GM18498 (cell line): ENCODE measurements at regions not wholly inside any gene's neighbourhood (a gene's known extent, or its start where the extent isn't known, plus 50 kb on each side); places are given as distances from the start of the nearest gene placed in this dataset.
"Not testable (repeated sequence)": the region's sequence is repeated elsewhere in the genome, so short reads cannot be mapped to it uniquely, and the experiment has no call there.

Source experiments
- ATAC-seq: cut with Tn5 transposase; IDR thresholded peaks from one replicate; pipeline ENCODE4 v1.9.1; 2021; ENCODE audit warnings: mild to moderate bottlenecking, moderate library complexity; ENCODE audit not compliant: unreplicated experiment

DNA sequence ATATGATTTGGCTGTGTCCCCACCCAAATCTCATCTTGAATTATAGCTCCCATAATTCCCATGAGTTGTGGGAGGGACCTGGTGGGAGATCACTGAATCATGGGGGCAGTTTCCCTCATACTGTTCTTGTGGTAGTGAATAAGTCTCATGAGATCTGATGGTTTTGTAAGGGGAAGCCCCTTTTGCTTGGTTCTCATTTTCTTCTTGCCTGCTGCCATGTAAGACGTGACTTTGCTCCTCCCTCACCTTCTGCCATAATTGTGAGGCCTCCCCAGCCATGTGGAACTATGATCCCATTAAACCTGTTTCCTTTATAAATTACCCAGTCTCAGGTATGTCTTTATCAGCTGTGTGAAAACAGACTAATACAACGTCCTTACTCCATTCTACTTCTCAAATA is 108.5 kb upstream of the SCAF8 start:
- ATAC-seq = not testable (repeated sequence)

DNA sequence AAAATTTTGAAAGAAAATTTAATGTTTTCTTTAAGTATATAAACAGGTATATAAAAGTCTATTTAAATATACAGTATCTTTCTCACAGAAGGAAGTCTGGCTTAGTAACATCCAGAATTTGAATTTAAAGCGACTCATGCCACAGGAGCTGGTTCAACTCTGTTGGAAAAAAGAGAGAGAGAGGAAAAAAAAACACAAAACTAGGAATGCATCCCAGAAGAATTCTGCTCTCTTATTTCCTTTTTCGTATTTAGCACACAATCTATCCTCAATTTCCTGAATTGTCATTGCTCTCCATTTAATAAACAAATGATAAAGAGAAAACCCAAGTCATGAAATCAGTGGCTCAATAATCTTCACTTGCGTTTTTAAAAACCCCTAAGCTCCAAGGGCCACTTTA is 107.5 kb upstream of the SCAF8 start:
- ATAC-seq = no peak

DNA sequence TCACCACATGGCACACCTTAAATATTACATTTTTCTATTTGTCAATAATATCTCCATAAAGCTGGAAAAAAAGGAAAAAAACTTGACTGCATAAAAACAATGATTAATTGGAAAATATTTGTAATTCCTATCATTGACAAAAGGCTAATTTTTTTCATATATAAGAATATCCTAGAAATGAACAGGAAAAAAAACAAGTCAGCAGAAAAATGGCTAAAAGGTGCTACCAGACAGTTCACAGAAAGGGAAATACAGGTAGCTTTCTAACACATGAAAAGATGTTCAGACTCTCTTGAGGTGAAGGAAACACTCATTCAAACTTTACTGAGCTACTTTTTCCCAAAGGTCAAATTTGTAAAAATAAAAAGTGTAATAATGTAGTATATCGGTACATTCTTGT is 104.1 kb upstream of the SCAF8 start:
- no peak for ATAC-seq

DNA sequence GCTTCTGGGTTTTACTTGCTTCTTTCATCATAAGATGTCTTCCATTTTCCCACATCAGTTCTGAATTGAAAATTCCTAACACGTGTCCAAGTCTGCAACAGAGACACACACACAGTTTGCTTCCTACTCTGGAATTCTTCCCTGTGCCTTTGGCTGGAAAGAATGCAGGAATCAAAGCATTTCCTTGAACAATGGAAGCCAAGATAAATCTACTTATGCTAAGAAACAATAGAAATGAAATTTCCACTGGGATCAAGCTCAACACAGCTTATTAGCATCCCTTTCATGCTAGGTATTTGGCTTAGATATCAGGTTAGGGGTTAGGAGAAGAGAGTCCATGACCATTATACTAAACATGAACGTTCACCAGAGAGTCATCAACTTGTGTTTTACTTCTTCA is 101.1 kb upstream of the SCAF8 start:
- no peak for ATAC-seq

- no peak for ATAC-seq
Observed at GRCh38 chr6:154637392-154637791, 95.8 kb upstream of the SCAF8 start.

- no peak for ATAC-seq
Observed at GRCh38 chr6:154638369-154638768, 94.8 kb upstream of the SCAF8 start.

- ATAC-seq = not testable (repeated sequence)
Observed at GRCh38 chr6:154639196-154639595, 94.0 kb upstream of the SCAF8 start.

DNA sequence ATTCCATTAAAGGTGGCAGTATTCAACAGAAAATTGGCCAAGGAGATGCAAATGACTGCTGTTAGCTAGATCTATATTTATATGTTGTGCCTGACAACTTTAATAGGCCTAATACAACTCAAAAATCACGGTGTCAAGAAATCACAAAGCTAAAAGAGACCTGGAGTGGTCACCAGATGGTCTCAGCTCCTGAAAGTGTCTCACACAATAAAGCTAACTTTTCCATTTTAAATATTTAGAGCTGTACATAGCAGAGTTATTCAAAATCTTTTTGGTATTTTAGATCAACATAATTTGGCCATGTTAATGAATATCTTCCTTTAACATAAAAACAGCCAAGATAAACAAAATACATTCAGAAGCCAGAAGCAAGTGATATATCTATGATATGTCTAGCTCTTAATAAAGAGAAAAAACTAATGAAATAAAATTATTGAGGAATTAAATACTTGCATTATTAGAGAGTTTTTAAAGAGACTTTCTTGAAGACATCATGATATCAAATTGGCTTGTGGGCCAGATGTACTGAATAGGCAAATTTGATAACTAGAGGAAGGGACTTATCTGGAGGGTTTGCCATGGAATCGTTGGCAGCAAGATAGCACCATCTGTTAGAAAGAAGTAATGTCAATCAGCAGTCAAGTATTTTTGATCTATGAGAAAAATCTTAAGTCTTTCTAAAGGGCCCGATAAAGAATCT is 84.9 kb upstream of the SCAF8 start:
- ATAC-seq = no peak

GRCh38 chr6:154648888-154649205 is 84.4 kb upstream of the SCAF8 start:
- no peak for ATAC-seq

- no peak for ATAC-seq
Observed at GRCh38 chr6:154649721-154650120, 83.5 kb upstream of the SCAF8 start.

GRCh38 chr6:154650351-154650750 is 82.9 kb upstream of the SCAF8 start:
- ATAC-seq = no peak

DNA sequence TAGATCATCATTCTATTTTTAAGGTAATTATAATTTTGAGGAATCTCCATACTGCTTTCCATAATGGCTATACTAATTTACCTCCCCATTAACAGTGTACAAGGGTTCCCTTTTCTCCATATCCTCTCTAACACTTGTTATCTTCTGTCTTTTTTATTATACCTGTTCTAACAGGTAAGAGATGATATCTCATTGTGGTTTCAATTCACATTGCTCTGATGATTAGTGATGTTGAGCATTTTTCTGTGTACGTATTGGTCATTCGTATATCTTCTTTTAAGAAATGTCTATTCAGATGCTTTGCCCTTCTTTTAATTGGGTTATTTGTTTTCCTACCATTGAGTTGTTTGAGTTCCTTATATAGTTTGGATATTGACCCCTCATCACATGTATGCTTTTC is 81.6 kb upstream of the SCAF8 start:
- no peak for ATAC-seq

- no peak for ATAC-seq
Observed at GRCh38 chr6:154653385-154653784, 79.8 kb upstream of the SCAF8 start.

GRCh38 chr6:154653853-154654252 is 79.4 kb upstream of the SCAF8 start:
- no peak for ATAC-seq

GRCh38 chr6:154656660-154657059 is 76.6 kb upstream of the SCAF8 start:
- ATAC-seq = no peak

GRCh38 chr6:154661768-154662167 is 71.4 kb upstream of the SCAF8 start:
- ATAC-seq = no peak

DNA sequence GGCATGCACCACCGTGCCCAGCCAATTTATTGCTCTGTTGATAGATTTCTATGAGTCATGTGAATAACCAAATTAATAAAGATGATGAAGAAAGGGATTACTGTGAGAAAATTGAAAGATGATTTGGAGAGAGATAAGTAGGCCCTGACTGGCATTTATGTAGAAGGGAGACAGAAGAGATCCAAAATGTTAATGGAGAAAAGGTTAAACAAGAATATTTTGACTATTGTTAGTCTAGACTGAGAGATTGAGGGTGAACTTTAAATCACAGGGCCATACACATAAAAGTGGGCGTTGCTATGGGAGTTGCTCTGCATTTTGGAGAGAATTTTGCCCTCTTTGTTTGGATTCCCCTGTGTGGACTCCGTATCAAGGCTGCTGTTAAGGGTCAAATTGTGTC is 68.9 kb upstream of the SCAF8 start:
- no peak for ATAC-seq

DNA sequence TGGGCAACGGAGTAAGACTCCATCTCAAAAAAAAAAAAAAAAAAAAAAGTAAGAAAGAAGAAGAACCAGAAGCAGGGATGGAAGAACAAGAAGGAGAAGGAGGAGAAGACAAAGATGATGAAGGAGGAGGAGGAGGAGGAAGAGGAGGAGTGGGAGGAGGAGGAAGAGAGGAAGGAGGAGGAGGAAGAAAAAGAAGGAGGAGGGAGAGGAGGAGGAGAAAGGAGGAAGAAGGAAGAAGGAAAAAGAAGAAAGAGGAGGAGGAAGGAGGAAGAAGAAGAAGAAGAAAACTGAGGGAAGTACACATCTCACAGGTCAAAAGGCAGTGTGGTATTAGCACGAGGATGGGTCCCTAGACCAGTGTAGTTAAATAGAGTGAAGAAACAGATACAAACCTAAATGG is 65.1 kb upstream of the SCAF8 start:
- no peak for ATAC-seq

DNA sequence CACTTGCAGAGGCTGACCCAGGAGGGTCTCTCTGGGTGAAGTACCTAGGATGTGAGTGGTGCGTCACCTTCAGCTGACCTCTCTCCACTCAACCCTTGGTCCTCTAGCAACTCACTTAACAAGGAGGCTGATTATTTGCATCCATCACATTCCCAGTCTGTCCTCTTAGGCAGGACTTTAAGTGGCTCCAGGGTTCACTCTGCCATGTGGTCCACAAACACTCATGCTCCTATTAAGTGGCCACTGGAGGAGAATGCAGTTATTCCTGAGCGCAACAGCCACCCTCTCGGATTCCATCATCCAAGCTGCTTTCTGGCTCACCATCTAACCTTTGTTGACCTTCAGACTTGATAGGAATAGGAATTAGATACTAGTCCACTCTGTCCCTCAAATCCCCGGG is 61.1 kb upstream of the SCAF8 start:
- no peak for ATAC-seq

- ATAC-seq = no peak
Observed at GRCh38 chr6:154673919-154674318, 59.3 kb upstream of the SCAF8 start.

GRCh38 chr6:154675602-154676088 is 57.6 kb upstream of the SCAF8 start:
- peak; percentile 99 for ATAC-seq

DNA sequence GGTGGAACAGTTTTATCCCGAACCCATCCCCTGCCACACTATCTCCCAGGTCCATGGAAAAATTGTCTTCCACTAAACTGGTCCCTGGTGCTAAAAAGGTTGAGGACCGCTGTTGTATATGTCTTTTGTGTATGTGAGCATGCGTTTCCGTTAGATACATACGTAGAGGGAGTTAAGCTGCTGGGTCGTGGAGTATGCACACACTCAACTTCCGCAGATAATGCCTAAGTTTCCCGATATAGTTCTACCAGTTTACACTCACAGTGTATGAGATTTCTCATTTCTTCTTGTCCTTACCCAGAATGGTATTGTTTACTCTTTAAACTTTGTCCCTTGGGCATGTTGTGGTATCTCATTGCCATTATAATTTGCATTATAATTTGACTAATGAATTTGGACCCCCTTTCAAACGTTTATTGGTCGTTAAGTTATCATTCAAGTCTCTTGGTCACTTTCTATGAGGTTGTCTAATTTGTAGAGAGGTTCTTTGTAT is 50.5 kb upstream of the SCAF8 start:
- no peak for ATAC-seq
